GM20000 (cell line): ENCODE measurements at regions not wholly inside any gene's neighbourhood (a gene's known extent, or its start where the extent isn't known, plus 50 kb on each side); places are given as distances from the start of the nearest gene placed in this dataset.

Experiments used
- DNase-seq: peaks from one replicate; pipeline ENCODE4 v3.0.0; 2012; ENCODE audit warnings: low spot score
- TF ChIP-seq, protein P1 (sequence below): IDR thresholded peaks from 2 replicates; pipeline ENCODE4 v1.5.1; 2012; ENCODE audit warnings: mild to moderate bottlenecking, control low read depth; ENCODE audit errors: extremely low read depth, missing control alignments

DNA sequence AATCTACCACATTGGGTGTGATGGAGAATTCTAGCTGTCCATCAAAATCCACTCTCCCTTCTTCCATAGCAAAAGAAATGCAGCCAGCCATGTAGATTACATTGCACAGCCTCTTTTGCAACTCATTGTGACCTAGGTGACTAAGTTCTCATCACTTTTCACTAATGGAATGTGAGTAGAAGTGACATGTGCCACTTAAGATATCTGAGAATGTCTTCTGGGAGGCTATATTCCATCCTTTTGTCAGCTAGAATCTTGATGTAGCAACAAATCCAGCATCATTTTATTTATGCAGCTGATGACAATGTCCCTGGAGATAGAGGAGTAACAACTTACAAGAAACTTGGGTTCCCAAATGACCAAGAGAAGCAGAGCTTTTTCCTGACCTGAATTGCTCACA is 61.5 kb upstream of the API5 start:
- TF ChIP-seq, protein P1, sequence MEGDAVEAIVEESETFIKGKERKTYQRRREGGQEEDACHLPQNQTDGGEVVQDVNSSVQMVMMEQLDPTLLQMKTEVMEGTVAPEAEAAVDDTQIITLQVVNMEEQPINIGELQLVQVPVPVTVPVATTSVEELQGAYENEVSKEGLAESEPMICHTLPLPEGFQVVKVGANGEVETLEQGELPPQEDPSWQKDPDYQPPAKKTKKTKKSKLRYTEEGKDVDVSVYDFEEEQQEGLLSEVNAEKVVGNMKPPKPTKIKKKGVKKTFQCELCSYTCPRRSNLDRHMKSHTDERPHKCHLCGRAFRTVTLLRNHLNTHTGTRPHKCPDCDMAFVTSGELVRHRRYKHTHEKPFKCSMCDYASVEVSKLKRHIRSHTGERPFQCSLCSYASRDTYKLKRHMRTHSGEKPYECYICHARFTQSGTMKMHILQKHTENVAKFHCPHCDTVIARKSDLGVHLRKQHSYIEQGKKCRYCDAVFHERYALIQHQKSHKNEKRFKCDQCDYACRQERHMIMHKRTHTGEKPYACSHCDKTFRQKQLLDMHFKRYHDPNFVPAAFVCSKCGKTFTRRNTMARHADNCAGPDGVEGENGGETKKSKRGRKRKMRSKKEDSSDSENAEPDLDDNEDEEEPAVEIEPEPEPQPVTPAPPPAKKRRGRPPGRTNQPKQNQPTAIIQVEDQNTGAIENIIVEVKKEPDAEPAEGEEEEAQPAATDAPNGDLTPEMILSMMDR, result no peak

DNA sequence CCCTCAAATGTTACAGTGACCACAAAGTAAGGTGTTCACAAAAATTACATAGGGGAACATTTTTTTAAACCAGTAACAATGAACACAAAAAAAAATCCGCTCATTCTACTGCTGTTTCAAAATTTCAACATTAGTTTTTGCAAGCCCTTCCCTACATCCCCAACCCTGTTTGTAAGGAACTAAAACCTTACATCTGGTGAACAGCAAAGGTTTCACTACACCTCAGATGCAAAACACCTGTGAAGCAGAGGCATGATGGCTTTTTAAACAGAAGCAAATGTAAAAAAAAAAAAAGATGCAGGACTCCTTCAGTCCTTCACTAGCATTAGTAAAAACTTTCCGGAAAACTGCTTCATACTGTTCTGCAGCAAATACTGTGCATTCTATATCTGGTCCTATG is 50.0 kb upstream of the API5 start:
- TF ChIP-seq, protein P1, result no peak
- no peak for DNase-seq

More for the DNA sequence above, 61.5 kb upstream of the API5 start:
- DNase-seq, result no peak
